ENCODE measurements at regions not wholly inside any gene's neighbourhood (a gene's known extent, or its start where the extent isn't known, plus 50 kb on each side); places are given as distances from the start of the nearest gene placed in this dataset.

- DNase-seq: no peak
- POLR2A ChIA-PET: no interaction called here
- CTCF ChIA-PET: no interaction called here
- intact Hi-C loops (cut with micrococcal nuclease): no loop called here
- Mint-ChIP-seq H3K27me3 (peaks cover 10% of the 10 kb centered on the region), H3K4me3 (no peak overlapping the region), H3K27ac (no peak overlapping the region), H3K9me3 (no peaks in the 10 kb centered on the region), H3K36me3 (no peaks in the 10 kb centered on the region), H3K4me1 (ENCODE audit: low read depth) (no peaks in the 10 kb centered on the region)
Measured at GRCh38 chr1:55331351-55331750, 116.2 kb upstream of the USP24 start.

DNA sequence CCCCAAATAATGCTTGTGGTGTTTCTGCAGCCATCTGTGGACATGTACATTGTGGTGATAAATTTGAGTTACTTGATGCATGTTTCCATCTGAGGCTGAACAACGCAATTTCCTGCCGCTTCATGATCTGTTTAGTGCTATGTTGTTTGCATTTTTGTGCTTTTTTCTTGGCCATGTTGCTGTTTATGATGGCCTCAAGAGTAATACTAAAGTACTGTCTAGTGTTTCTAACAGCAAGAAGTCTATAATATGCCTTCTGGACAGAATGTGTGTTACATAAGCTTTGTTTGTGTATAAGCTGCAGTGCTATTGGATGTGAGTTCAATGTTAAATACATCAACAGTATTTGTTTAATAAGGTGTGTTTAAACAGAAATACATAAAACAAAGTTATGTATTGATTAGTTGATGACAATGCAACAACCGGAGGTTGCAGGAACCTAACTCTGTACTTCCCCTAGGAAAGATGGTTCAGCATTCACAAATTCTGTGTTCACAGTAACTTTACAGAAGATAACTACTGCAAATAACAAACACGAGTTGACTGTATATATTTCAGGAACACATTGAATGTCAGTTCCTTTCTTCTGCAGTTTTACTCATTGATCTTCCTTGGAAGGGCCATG is 114.8 kb upstream of the USP24 start:
- intact Hi-C loops (cut with micrococcal nuclease): no loop called here
- no peaks in the 10 kb centered on the region for H3K4me1 Mint-ChIP-seq (ENCODE audit: low read depth)
- peaks cover 13% of the 10 kb centered on the region for H3K27me3 Mint-ChIP-seq
- no peak for DNase-seq
- no peaks in the 10 kb centered on the region for H3K9me3 Mint-ChIP-seq
- no peak overlapping the region for H3K27ac Mint-ChIP-seq
- POLR2A ChIA-PET: no interaction called here
- no peaks in the 10 kb centered on the region for H3K36me3 Mint-ChIP-seq
- H3K4me3 Mint-ChIP-seq: no peak overlapping the region
- CTCF ChIA-PET: interaction anchor here (1.2 kb wide), 1 partner anchor 46 kb away, joined by 3 read pairs; no protein-coding TSS in a partner anchor

DNA sequence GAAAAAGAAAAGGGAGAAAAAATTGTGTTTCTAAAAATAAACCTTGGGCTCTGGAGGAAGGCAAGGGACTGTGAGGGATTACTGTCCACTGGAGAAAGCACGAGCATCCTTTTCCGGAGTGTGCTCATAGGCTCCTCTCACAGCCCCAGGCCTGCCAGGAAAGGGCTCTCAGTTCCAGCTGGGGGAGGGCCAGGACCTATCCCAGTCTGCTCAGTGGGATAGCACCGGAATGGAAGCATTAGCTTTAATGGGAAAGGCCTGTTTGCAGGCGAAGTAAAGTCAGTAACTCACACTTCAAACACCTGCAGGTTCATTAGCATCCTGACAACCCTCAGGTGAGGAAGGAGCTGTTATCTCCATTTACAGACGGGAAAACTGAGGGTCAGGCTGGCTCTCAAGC is 113.9 kb upstream of the USP24 start:
- no peaks in the 10 kb centered on the region for H3K9me3 Mint-ChIP-seq
- POLR2A ChIA-PET: no interaction called here
- H3K4me3 Mint-ChIP-seq: no peak overlapping the region
- DNase-seq: no peak
- no peaks in the 10 kb centered on the region for H3K36me3 Mint-ChIP-seq
- intact Hi-C loops (cut with micrococcal nuclease): no loop called here
- H3K27ac Mint-ChIP-seq: no peak overlapping the region
- H3K27me3 Mint-ChIP-seq: peaks cover 13% of the 10 kb centered on the region
- H3K4me1 Mint-ChIP-seq (ENCODE audit: low read depth): no peaks in the 10 kb centered on the region
- CTCF ChIA-PET: interaction anchor here (1.2 kb wide), 1 partner anchor 47 kb away, joined by 3 read pairs; no protein-coding TSS in a partner anchor

- no peak overlapping the region for H3K4me3 Mint-ChIP-seq
- DNase-seq: no peak
- POLR2A ChIA-PET: no interaction called here
- no peaks in the 10 kb centered on the region for H3K9me3 Mint-ChIP-seq
- CTCF ChIA-PET: interaction anchor here (0.6 to 2.6 kb wide), 3 partner anchors 11 to 48 kb away, joined by 3 to 11 read pairs (median 4); no protein-coding TSS in a partner anchor
- H3K36me3 Mint-ChIP-seq: no peaks in the 10 kb centered on the region
- H3K27me3 Mint-ChIP-seq: peaks cover 11% of the 10 kb centered on the region
- no peak overlapping the region for H3K27ac Mint-ChIP-seq
- H3K4me1 Mint-ChIP-seq (ENCODE audit: low read depth): no peaks in the 10 kb centered on the region
- intact Hi-C loops (cut with micrococcal nuclease): no loop called here
Measured at GRCh38 chr1:55326496-55327243, 111.5 kb upstream of the USP24 start.

GRCh38 chr1:55323760-55324159 is 108.6 kb upstream of the USP24 start:
- ChIA-PET POLR2A (no interaction called here), CTCF (no interaction called here)
- Mint-ChIP-seq H3K27ac (no peak overlapping the region), H3K4me1 (ENCODE audit: low read depth) (no peaks in the 10 kb centered on the region), H3K9me3 (no peaks in the 10 kb centered on the region), H3K36me3 (no peaks in the 10 kb centered on the region), H3K27me3 (peaks cover 14% of the 10 kb centered on the region), H3K4me3 (no peak overlapping the region)
- DNase-seq: no peak
- intact Hi-C loops (cut with micrococcal nuclease): no loop called here

DNA sequence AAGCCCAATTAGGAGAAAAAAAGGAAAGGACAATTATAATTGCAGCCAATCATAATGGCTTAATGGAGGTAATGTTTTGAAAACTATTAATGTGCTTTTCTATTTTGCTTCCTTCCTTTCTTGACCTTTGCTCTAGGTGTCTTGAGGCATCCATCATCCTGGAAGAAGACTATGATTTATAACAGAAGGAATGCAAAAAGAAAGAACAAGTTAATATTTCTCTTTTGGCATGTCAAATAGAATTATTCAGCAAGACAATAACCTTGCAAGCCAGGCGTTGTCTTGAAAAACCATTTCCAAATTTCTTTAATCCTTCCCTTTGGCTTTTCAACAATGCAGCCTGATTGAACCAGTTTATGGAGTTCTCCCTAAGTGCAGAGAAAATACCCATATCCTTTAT is 107.7 kb upstream of the USP24 start:
- H3K4me1 Mint-ChIP-seq (ENCODE audit: low read depth): no peaks in the 10 kb centered on the region
- no peak overlapping the region for H3K27ac Mint-ChIP-seq
- no peaks in the 10 kb centered on the region for H3K9me3 Mint-ChIP-seq
- intact Hi-C loops (cut with micrococcal nuclease): no loop called here
- H3K36me3 Mint-ChIP-seq: no peaks in the 10 kb centered on the region
- peaks cover 13% of the 10 kb centered on the region for H3K27me3 Mint-ChIP-seq
- no peak overlapping the region for H3K4me3 Mint-ChIP-seq
- DNase-seq: no peak
- ChIA-PET POLR2A (no interaction called here), CTCF (no interaction called here)

DNA sequence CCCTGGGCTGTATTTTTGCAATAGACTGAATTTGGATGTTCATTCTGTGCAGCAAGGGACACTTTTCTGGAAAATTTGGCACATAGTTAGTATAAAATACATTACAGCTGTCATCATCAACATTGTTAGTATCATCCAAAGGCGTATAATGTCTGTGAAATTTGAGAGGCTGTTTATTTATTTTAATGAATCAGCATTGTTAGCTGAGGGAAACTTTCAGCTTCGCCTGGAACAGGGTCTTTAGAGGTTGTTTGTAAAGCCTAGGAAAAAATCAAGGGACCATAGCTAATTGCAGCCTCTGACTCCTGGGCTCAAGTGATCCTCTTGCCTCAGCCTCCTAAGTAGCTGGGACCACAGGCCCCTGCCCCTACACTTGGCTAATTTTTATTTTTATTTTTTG is 106.8 kb upstream of the USP24 start:
- no peak for DNase-seq
- Mint-ChIP-seq H3K9me3 (no peaks in the 10 kb centered on the region), H3K27ac (no peak overlapping the region), H3K27me3 (peaks cover 13% of the 10 kb centered on the region), H3K4me1 (ENCODE audit: low read depth) (no peaks in the 10 kb centered on the region), H3K36me3 (no peaks in the 10 kb centered on the region), H3K4me3 (no peak overlapping the region)
- POLR2A ChIA-PET: no interaction called here
- CTCF ChIA-PET: interaction anchor here (0.7 kb wide), 1 partner anchor 229 kb away, joined by 4 read pairs; no protein-coding TSS in a partner anchor
- intact Hi-C loops (cut with micrococcal nuclease): no loop called here

DNA sequence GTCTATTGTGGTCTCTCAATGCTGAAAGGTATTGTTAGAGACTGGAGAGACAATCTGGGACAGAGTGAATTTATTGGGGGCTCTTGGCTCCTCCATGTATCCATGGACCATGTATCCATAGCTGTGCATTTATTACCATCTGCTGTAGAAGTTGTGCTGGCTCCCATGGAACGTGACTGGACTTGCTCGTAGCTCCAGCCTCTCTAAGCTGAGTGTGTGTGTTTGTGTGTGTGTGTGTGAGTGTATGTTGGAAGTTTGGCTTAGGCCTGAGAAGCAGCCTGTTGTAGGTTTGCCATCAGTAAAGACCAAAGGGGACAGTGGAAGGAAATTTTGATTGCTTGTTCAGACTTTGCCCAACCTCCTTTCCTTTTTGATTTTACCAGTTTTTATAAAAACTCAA is 105.7 kb upstream of the USP24 start:
- Mint-ChIP-seq H3K4me1 (ENCODE audit: low read depth) (no peaks in the 10 kb centered on the region), H3K9me3 (no peaks in the 10 kb centered on the region), H3K27me3 (peaks cover 11% of the 10 kb centered on the region), H3K4me3 (no peak overlapping the region), H3K27ac (no peak overlapping the region), H3K36me3 (no peaks in the 10 kb centered on the region)
- POLR2A ChIA-PET: no interaction called here
- intact Hi-C loops (cut with micrococcal nuclease): no loop called here
- DNase-seq: no peak
- CTCF ChIA-PET: no interaction called here

DNA sequence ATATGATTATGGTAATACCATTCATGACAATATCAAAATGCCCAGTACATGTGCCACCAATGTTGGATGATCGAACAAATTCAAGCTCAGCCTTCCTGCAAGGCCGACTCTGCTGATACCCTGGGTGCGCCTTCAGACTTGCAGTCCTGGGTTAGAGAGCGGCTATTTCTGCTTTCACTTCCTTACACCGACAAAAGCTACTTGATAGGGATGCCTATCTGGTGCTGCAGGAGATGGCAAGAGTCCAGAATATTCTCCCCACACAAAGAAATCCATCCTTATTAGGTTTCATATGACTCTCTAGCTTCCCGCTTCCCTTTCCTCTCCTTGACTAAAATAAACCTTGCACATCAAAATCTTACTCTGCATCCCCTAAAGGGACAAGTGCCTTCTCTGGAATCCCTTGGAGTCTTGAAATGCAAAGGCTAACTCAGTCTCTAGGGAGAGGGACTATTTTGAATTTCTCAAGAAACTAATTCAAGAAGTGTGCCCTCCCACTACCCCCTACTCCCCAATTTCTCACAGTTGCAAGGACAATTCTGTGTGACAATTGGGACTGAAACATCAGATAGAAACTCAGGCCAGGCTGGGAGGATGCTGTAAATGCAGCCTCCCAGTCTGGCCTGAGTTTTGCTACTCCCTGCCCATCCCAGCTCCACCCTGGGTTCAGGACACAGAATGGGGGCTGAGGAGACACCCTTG is 103.1 kb upstream of the USP24 start:
- Mint-ChIP-seq H3K4me3 (no peak overlapping the region), H3K27me3 (peaks cover 6% of the 10 kb centered on the region), H3K4me1 (ENCODE audit: low read depth) (no peaks in the 10 kb centered on the region), H3K27ac (no peak overlapping the region), H3K9me3 (no peaks in the 10 kb centered on the region), H3K36me3 (no peaks in the 10 kb centered on the region)
- intact Hi-C loops (cut with micrococcal nuclease): no loop called here
- DNase-seq: no peak
- ChIA-PET CTCF (interaction anchor here (0.6 to 1.6 kb wide), 3 partner anchors 14 to 34 kb away, joined by 3 to 4 read pairs (median 3); no protein-coding TSS in a partner anchor), POLR2A (interaction anchor here (0.5 kb wide), 1 partner anchor 1535 kb away, joined by 3 read pairs; no protein-coding TSS in a partner anchor)

GRCh38 chr1:55317673-55318072 is 102.5 kb upstream of the USP24 start:
- CTCF ChIA-PET: interaction anchor here (0.6 to 1.6 kb wide), 3 partner anchors 13 to 34 kb away, joined by 3 to 4 read pairs (median 3); no protein-coding TSS in a partner anchor
- POLR2A ChIA-PET: interaction anchor here (0.5 kb wide), 1 partner anchor 1535 kb away, joined by 3 read pairs; no protein-coding TSS in a partner anchor
- Mint-ChIP-seq H3K27me3 (peaks cover 6% of the 10 kb centered on the region), H3K4me3 (no peak overlapping the region), H3K36me3 (no peaks in the 10 kb centered on the region), H3K27ac (no peak overlapping the region), H3K4me1 (ENCODE audit: low read depth) (no peaks in the 10 kb centered on the region), H3K9me3 (no peaks in the 10 kb centered on the region)
- no peak for DNase-seq
- intact Hi-C loops (cut with micrococcal nuclease): no loop called here

GRCh38 chr1:55316947-55317662 is 101.9 kb upstream of the USP24 start:
- ChIA-PET CTCF (interaction anchor here (1.1 kb wide), 1 partner anchor 33 kb away, joined by 3 read pairs; no protein-coding TSS in a partner anchor), POLR2A (interaction anchor here (0.5 kb wide), 1 partner anchor 1534 kb away, joined by 3 read pairs; no protein-coding TSS in a partner anchor)
- Mint-ChIP-seq H3K4me1 (ENCODE audit: low read depth) (no peaks in the 10 kb centered on the region), H3K4me3 (no peak overlapping the region), H3K36me3 (no peaks in the 10 kb centered on the region), H3K9me3 (no peaks in the 10 kb centered on the region), H3K27me3 (peaks cover 6% of the 10 kb centered on the region), H3K27ac (no peak overlapping the region)
- DNase-seq: no peak
- intact Hi-C loops (cut with micrococcal nuclease): no loop called here

DNA sequence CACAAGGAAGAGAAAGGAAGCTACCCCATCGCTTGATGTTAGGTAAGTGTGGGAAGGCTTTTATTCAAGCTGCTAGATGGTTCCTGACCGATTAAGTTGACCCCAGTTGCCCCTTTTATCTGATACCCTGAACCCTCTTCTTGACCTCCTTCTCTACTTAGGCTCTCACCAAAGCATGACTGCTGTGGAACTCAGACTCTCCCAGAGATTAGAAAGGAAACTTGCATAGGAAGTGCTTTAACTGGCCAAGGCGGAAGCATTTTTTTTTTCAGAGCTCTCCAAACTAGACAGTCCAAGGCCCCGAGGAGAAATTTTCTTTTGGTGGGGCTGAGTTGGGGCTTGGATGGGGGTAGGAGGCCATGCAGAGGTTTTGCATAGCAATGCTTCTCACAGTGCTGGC is 101.3 kb upstream of the USP24 start:
- ChIA-PET POLR2A (no interaction called here), CTCF (no interaction called here)
- Mint-ChIP-seq H3K27me3 (peaks cover 6% of the 10 kb centered on the region), H3K4me1 (ENCODE audit: low read depth) (no peaks in the 10 kb centered on the region), H3K27ac (no peak overlapping the region), H3K9me3 (no peaks in the 10 kb centered on the region), H3K4me3 (no peak overlapping the region), H3K36me3 (no peaks in the 10 kb centered on the region)
- intact Hi-C loops (cut with micrococcal nuclease): no loop called here
- DNase-seq: no peak

Data from activated CD4-positive, alpha-beta memory T cell treated with anti-CD3 and anti-CD28 coated beads for 36 hours (primary cell).